Type B pancreatic cell (in vitro differentiated cells): ENCODE measurements at regions not wholly inside any gene's neighbourhood (a gene's known extent, or its start where the extent isn't known, plus 50 kb on each side); places are given as distances from the start of the nearest gene placed in this dataset.

Source experiments
- DNase-seq: peaks from one replicate; pipeline ENCODE4 v3.0.0; 2021; ENCODE audit warnings: mixed read lengths; ENCODE audit not compliant: unreplicated experiment; ENCODE audit errors: extremely low spot score
- H3K27ac Mint-ChIP-seq: 2 replicates; pipeline ENCODE4 v1.8.0; 2021; ENCODE audit warnings: mild to moderate bottlenecking, mixed read lengths
- H3K27me3 Mint-ChIP-seq: 2 replicates; pipeline ENCODE4 v1.8.0; 2021; ENCODE audit warnings: mixed read lengths
- H3K36me3 Mint-ChIP-seq: 2 replicates; pipeline ENCODE4 v1.8.0; 2021; ENCODE audit warnings: mixed read lengths
- H3K4me1 Mint-ChIP-seq: one replicate; pipeline ENCODE4 v1.8.0; 2021; ENCODE audit warnings: mixed read lengths; ENCODE audit not compliant: unreplicated experiment
- H3K4me3 Mint-ChIP-seq: 2 replicates; pipeline ENCODE4 v1.8.0; 2021; ENCODE audit warnings: mild to moderate bottlenecking, mixed read lengths
- H3K9me3 Mint-ChIP-seq: 2 replicates; pipeline ENCODE4 v1.8.0; 2021; ENCODE audit warnings: mixed read lengths
- TF ChIP-seq, protein P1 (sequence below): fragments of 200-600 bp; sonication (generic); conservative IDR thresholded peaks from 2 replicates; pipeline ENCODE4 v1.5.0; 2021; ENCODE audit warnings: antibody characterized with exemption, mild to moderate bottlenecking

DNA sequence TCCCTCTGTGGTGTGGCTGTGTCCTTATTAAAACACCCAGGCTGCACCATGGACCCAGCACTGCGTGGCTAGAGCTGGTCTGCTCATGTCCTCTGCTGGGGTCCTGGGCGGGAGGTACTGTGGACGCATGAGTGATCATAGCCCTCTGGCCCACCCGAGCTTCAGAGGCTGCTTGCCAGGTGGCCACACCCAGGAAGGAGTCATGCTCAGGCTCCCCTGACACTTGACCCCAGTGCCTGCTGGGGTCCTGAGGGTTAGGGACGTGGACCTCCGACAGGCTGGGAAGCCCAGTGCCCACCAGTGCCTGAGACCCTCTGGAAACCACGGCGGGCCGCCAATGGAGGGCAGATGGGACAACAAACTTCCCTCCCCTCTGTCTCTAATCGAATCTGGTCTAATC is 66.3 kb upstream of the HS6ST1 start:
- Mint-ChIP-seq H3K36me3 (no peaks in the 10 kb centered on the region), H3K4me3 (no peak overlapping the region), H3K27me3 (no peaks in the 10 kb centered on the region), H3K27ac (no peak overlapping the region), H3K4me1 (peaks cover 39% of the 10 kb centered on the region), H3K9me3 (no peaks in the 10 kb centered on the region)
- TF ChIP-seq, protein P1, sequence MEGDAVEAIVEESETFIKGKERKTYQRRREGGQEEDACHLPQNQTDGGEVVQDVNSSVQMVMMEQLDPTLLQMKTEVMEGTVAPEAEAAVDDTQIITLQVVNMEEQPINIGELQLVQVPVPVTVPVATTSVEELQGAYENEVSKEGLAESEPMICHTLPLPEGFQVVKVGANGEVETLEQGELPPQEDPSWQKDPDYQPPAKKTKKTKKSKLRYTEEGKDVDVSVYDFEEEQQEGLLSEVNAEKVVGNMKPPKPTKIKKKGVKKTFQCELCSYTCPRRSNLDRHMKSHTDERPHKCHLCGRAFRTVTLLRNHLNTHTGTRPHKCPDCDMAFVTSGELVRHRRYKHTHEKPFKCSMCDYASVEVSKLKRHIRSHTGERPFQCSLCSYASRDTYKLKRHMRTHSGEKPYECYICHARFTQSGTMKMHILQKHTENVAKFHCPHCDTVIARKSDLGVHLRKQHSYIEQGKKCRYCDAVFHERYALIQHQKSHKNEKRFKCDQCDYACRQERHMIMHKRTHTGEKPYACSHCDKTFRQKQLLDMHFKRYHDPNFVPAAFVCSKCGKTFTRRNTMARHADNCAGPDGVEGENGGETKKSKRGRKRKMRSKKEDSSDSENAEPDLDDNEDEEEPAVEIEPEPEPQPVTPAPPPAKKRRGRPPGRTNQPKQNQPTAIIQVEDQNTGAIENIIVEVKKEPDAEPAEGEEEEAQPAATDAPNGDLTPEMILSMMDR = no peak
- DNase-seq = no peak

DNA sequence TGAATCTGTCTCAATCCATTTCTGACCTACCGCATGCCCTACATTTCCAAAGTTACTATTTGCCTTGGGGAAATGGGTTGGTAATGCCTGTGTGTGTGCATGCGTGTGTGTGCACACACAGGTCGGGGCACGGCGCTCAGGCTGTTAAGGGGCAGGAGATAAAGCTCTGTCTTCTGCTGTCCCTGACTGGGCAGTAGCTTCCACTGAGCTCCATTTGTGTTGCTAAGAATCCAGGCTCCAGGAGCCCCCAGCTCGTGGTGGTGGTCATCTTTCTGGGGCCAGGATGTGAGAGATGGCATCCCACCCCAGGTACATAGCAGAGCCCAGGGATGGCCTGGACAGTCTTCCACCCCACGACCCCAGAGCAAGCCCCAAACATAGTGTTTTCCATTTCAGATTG is 66.7 kb upstream of the HS6ST1 start:
- H3K36me3 Mint-ChIP-seq = no peaks in the 10 kb centered on the region
- H3K27me3 Mint-ChIP-seq = no peaks in the 10 kb centered on the region

DNA sequence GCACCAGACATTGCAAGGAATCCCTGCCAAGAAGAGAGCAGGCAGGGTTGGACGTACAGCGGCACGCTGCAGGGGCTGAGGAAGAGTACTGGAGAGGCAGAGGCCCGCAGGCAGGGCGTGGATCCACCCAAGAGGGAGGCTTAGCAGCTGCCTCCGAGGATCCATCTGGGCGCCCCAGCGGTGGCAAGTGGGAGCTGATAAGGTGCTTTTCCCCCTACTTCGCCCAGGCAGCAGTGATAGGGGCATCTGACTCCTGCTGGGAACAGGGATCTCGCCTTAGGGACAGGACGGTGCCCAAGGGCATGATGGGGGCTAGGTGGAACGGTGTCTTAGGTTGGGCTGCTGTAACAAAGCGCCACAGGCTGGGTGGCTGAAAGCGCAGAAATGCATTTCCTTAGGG is 67.4 kb upstream of the HS6ST1 start:
- TF ChIP-seq, protein P1 = no peak
- H3K9me3 Mint-ChIP-seq = no peaks in the 10 kb centered on the region
- H3K27me3 Mint-ChIP-seq = no peaks in the 10 kb centered on the region
- H3K36me3 Mint-ChIP-seq = no peaks in the 10 kb centered on the region
- peaks cover 40% of the 10 kb centered on the region for H3K4me1 Mint-ChIP-seq
- no peak overlapping the region for H3K27ac Mint-ChIP-seq
- DNase-seq = no peak
- H3K4me3 Mint-ChIP-seq = no peak overlapping the region

More for the DNA sequence above, 66.7 kb upstream of the HS6ST1 start:
- no peak for DNase-seq
- no peak overlapping the region for H3K4me3 Mint-ChIP-seq
- TF ChIP-seq, protein P1 = no peak
- H3K4me1 Mint-ChIP-seq = peaks cover 40% of the 10 kb centered on the region
- no peak overlapping the region for H3K27ac Mint-ChIP-seq
- no peaks in the 10 kb centered on the region for H3K9me3 Mint-ChIP-seq

GRCh38 chr2:128388499-128388941 is 69.9 kb upstream of the HS6ST1 start:
- Mint-ChIP-seq H3K4me3 (no peak overlapping the region), H3K4me1 (peaks cover 29% of the 10 kb centered on the region), H3K9me3 (peaks cover 3% of the 10 kb centered on the region), H3K27ac (peak overlapping the region; percentile 83), H3K36me3 (no peaks in the 10 kb centered on the region), H3K27me3 (no peaks in the 10 kb centered on the region)
- TF ChIP-seq, protein P1 = no peak
- DNase-seq = no peak

DNA sequence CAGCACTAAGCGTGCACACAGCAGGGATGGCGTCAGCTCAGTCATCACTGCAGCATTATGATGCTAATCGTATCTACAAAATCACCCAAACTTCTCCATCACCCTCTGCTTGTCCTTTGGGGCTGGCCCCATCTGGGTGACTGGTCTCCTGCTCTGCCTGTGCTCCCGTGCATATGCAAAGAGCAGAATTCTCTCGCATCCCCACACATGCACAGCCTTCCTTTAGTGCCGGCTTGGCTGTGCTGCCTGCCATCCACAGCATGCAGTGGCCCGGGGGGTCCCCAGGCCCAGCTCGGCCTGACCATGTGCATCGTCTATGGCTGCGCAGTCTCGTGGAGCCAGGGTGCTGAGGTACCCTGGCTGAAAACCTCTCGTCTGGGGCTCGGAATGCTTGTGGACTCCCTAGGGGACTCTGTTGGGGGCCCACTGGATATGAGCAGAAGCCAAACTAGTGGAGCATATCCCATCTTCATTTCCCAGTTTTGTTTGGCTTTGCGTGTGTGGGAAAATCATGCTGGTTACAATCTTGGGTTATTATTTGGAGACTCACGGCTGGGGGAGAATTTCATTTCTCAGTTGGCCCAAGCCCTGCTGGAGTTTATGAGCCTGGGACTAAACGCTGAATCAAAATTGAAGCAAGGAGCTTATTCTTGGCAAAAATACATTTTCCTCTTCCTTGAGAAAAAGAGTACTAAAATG is 70.9 kb upstream of the HS6ST1 start:
- Mint-ChIP-seq H3K36me3 (no peaks in the 10 kb centered on the region), H3K27me3 (no peaks in the 10 kb centered on the region), H3K4me1 (peaks cover 35% of the 10 kb centered on the region), H3K4me3 (no peak overlapping the region), H3K27ac (no peak overlapping the region), H3K9me3 (peaks cover 3% of the 10 kb centered on the region)
- DNase-seq = no peak
- TF ChIP-seq, protein P1 = no peak
